Liver (tissue), 8 donors: ENCODE measurements at regions not wholly inside any gene's neighbourhood (a gene's known extent, or its start where the extent isn't known, plus 50 kb on each side); places are given as distances from the start of the nearest gene placed in this dataset.

Source experiments
- DNase-seq: peaks from one replicate; pipeline ENCODE4 v3.0.0-alpha.2; 2017; ENCODE audit warnings: low spot score
- H3K27ac ChIP-seq, 2 donors: one replicate each; pipeline ENCODE4 v1.7.0; 2013; ENCODE audit warnings: inconsistent platforms in 2 of 2, low read length in 2 of 2, control low read depth in 1 of 2, low read depth in 1 of 2, mild to moderate bottlenecking in 1 of 2
- H3K27me3 ChIP-seq, 4 donors: one replicate each; pipeline versions ENCODE4 v1.6.1 to v1.7.0; 2013; ENCODE audit warnings: low read length in 3 of 4, inconsistent platforms in 1 of 4, mild to moderate bottlenecking in 1 of 4, moderate library complexity in 1 of 4; ENCODE audit not compliant: control insufficient read depth in 4 of 4, insufficient read depth in 4 of 4
- H3K36me3 ChIP-seq, 4 donors: one replicate each; pipeline versions ENCODE4 v1.6.1 to v1.7.0; 2013; ENCODE audit warnings: low read length in 3 of 4, mild to moderate bottlenecking in 3 of 4, low read depth in 1 of 4, moderate library complexity in 1 of 4; ENCODE audit not compliant: control insufficient read depth in 4 of 4, insufficient read depth in 3 of 4
- H3K4me1 ChIP-seq, 4 donors: one replicate each; pipeline versions ENCODE4 v1.6.1 to v1.7.0; 2013; ENCODE audit warnings: low read length in 3 of 4, mild to moderate bottlenecking in 3 of 4, moderate library complexity in 1 of 4; ENCODE audit not compliant: control insufficient read depth in 4 of 4, insufficient read depth in 4 of 4
- H3K4me3 ChIP-seq, 3 donors: one replicate each; pipeline versions ENCODE4 v1.6.1 to v1.7.0; 2013; ENCODE audit warnings: low read length in 3 of 3, control low read depth in 1 of 3, low read depth in 1 of 3, mild to moderate bottlenecking in 1 of 3
- H3K9ac ChIP-seq, 2 donors: one replicate each; pipeline ENCODE4 v1.7.0; 2013; ENCODE audit warnings: low read length in 2 of 2, mild to moderate bottlenecking in 2 of 2, moderate library complexity in 2 of 2, control low read depth in 1 of 2, low read depth in 1 of 2
- H3K9me3 ChIP-seq, 4 donors: one replicate each; pipeline versions ENCODE4 v1.6.1 to v1.7.0; 2013; ENCODE audit warnings: low read length in 3 of 4; ENCODE audit not compliant: control insufficient read depth in 4 of 4
- ATF3 ChIP-seq: IDR thresholded peaks from 2 replicates; pipeline ENCODE4 v1.6.1; 2016; ENCODE audit warnings: antibody characterized with exemption
- CTCF ChIP-seq: fragments of 150-350 bp; IDR thresholded peaks from 2 replicates; pipeline ENCODE4 v1.5.1; 2017; ENCODE audit warnings: improper control_type of control experiment, low read depth, low read length; ENCODE audit not compliant: missing input control
- EGR1 ChIP-seq, 2 donors: IDR thresholded peaks; 2 replicates each; pipeline ENCODE4 v1.6.1; 2016 to 2018; ENCODE audit warnings: antibody characterized with exemption in 2 of 2, low read depth in 2 of 2
- FOXA1 ChIP-seq: IDR thresholded peaks from 2 replicates; pipeline ENCODE4 v1.6.1; 2016; ENCODE audit warnings: antibody characterized with exemption
- FOXA2 ChIP-seq: IDR thresholded peaks from 2 replicates; pipeline ENCODE4 v1.6.1; 2016; ENCODE audit warnings: antibody characterized with exemption
- GABPA ChIP-seq, 2 donors: IDR thresholded peaks in 1 of 2; conservative IDR thresholded peaks in 1 of 2; 2 replicates each; pipeline ENCODE4 v1.6.1; 2016; ENCODE audit warnings: antibody characterized with exemption in 2 of 2, mild to moderate bottlenecking in 1 of 2, moderate library complexity in 1 of 2
- HNF4A ChIP-seq, 2 donors: conservative IDR thresholded peaks; 2 replicates each; pipeline ENCODE4 v1.6.1; 2016; ENCODE audit warnings: antibody characterized with exemption in 2 of 2, mild to moderate bottlenecking in 2 of 2
- HNF4G ChIP-seq: IDR thresholded peaks from 2 replicates; pipeline ENCODE4 v1.6.1; 2016; ENCODE audit warnings: antibody characterized with exemption
- JUND ChIP-seq, 2 donors: IDR thresholded peaks; 2 replicates each; pipeline ENCODE4 v1.6.1; 2016; ENCODE audit warnings: antibody characterized with exemption in 2 of 2
- MAX ChIP-seq: IDR thresholded peaks from 2 replicates; pipeline ENCODE4 v1.6.1; 2016; ENCODE audit warnings: antibody characterized with exemption
- NR2F2 ChIP-seq: IDR thresholded peaks from 2 replicates; pipeline ENCODE4 v1.6.1; 2016; ENCODE audit warnings: antibody characterized with exemption
- RAD21 ChIP-seq, 2 donors: IDR thresholded peaks; 2 replicates each; pipeline ENCODE4 v1.6.1; 2016; ENCODE audit warnings: antibody characterized with exemption in 2 of 2, mild to moderate bottlenecking in 2 of 2
- REST ChIP-seq: IDR thresholded peaks from 2 replicates; pipeline ENCODE4 v1.6.1; 2016; ENCODE audit warnings: antibody characterized with exemption, mild to moderate bottlenecking
- RXRA ChIP-seq, 2 donors: IDR thresholded peaks; 2 replicates each; pipeline ENCODE4 v1.6.1; 2017 to 2018; ENCODE audit warnings: antibody characterized with exemption in 2 of 2, mild to moderate bottlenecking in 1 of 2
- SP1 ChIP-seq: IDR thresholded peaks from 2 replicates; pipeline ENCODE4 v1.6.1; 2018; ENCODE audit warnings: antibody characterized with exemption, mild to moderate bottlenecking
- TAF1 ChIP-seq: conservative IDR thresholded peaks from 2 replicates; pipeline ENCODE4 v1.6.1; 2016; ENCODE audit warnings: antibody characterized with exemption, mild to moderate bottlenecking
- YY1 ChIP-seq: IDR thresholded peaks from 2 replicates; pipeline ENCODE4 v1.6.1; 2016; ENCODE audit warnings: antibody characterized with exemption, mild to moderate bottlenecking
- ZBTB33 ChIP-seq: IDR thresholded peaks from 2 replicates; pipeline ENCODE4 v1.6.1; 2016; ENCODE audit warnings: antibody characterized with exemption
- WGBS: extraction: QIAGEN DNeasy Blood & Tissue Kit; methylation state at CpG from one replicate; pipeline ENCODE4 v1.1.7; 2013; 5-methylcytosine and 5-hydroxymethylcytosine counted together
- donor health status: healthy.
- donor health status: healthy.
- donor health status: healthy.
- donor health status: healthy.
- donor health status: healthy.

- TF ChIP-seq ZBTB33: no peak
- TF ChIP-seq YY1: no peak
- TF ChIP-seq EGR1 (IDR thresholded peaks at IDR 0.05; ENCODE audit: low read depth in 2 of 2): no peak
Measured at GRCh38 chr4:177103619-177104018, 206.1 kb upstream of the NEIL3 start (continued).

- Histone ChIP-seq H3K4me3 (no peak overlapping the region), H3K27ac (no peak overlapping the region), H3K4me1 (no peaks in the 10 kb centered on the region), H3K36me3 (no peaks in the 10 kb centered on the region), H3K9me3 (no peaks in the 10 kb centered on the region), H3K9ac (no peak overlapping the region), H3K27me3 (no peaks in the 10 kb centered on the region)
- no peak for TF ChIP-seq ZBTB33
- TF ChIP-seq HNF4A (conservative IDR thresholded peaks at IDR 0.05): no peak
- no peak for TF ChIP-seq YY1
- TF ChIP-seq ATF3: no peak
- no peak for TF ChIP-seq NR2F2
- TF ChIP-seq JUND (IDR thresholded peaks at IDR 0.05): no peak
- TF ChIP-seq TAF1: no peak
- no peak for TF ChIP-seq CTCF
- no peak for TF ChIP-seq FOXA2
- TF ChIP-seq HNF4G: no peak
- no peak for TF ChIP-seq SP1
- TF ChIP-seq EGR1 (IDR thresholded peaks at IDR 0.05; ENCODE audit: low read depth in 2 of 2): no peak
- TF ChIP-seq RAD21 (IDR thresholded peaks at IDR 0.05): no peak
- TF ChIP-seq RXRA (IDR thresholded peaks at IDR 0.05): no peak
- no peak for TF ChIP-seq FOXA1
- TF ChIP-seq REST: no peak
- no peak for TF ChIP-seq MAX
- no peak for TF ChIP-seq GABPA (IDR thresholded peaks at IDR 0.05 in 1 of 2, conservative IDR thresholded peaks at IDR 0.05 in 1 of 2)
- WGBS: 79% methylated on average over 6 of the region's 6 CpGs
- DNase-seq: no peak
Measured at GRCh38 chr4:177105536-177105935, 204.1 kb upstream of the NEIL3 start.
